Stimulated activated CD8-positive, alpha-beta memory T cell treated with anti-CD3 and anti-CD28 coated beads, Interleukin-4, amount 100 ng/mL, for 4 hours (primary cell): ENCODE measurements at regions not wholly inside any gene's neighbourhood (a gene's known extent, or its start where the extent isn't known, plus 50 kb on each side); places are given as distances from the start of the nearest gene placed in this dataset.

ENCODE experiments used
- DNase-seq, 2 donors: peaks; one replicate each; pipeline ENCODE4 v3.0.0-alpha.2; 2020; ENCODE audit warnings: low read depth in 2 of 2, low spot score in 1 of 2

DNA sequence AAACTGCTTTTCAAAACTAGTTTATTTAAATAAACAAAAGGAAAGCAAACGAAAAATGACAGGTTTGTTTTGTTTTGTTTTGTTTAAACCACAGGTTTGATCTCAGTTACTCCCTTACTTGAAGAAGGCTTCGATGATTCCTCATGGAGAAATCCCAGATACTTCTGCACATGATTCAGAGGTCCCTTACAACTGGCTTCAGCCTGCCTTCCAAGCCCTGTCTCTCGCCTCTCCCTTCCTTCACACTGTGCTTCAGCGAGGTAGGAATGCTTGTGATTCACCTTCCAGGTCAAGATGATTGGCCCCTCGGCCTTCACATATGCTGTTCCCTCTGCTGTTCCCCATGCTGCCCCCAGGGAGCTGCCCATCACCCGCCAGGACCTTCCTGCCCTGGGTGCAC is 104.1 kb upstream of the ITGA6 start:
- no peak for DNase-seq

DNA sequence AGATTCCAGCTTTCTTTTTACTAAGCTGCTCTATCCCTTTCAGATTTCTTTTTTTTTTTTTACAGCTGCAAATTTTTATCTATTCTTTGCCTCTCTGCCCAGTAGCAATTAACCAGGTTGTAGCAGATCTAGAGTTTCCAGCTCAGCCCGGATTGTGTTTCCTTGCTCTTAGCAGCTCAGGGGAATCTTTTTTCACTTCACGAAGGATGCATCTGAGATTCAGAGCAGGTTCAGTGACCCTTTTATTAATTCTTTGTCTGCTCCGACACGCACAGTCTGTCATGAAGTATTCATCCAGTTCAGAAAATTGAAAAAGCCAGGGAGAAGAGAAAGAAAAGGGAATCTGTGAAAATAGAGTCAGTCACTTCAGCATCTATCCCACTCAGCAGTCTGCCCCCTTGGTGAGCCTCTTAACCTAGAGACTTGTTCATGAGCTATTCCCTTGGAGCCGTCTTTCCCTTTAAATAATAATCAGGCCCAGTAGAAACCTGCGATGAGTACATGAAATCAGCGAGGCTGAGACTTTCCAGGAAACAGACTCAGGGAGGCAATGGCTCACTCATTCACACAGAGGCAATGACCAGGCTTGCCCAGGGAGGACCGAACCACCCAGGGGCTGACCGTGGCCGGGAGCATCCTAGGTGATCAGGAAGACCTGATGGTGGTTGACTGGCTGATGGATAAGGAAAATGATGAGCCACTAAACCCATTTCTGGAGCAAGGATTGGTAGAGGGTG is 103.4 kb upstream of the ITGA6 start:
- no peak for DNase-seq

DNA sequence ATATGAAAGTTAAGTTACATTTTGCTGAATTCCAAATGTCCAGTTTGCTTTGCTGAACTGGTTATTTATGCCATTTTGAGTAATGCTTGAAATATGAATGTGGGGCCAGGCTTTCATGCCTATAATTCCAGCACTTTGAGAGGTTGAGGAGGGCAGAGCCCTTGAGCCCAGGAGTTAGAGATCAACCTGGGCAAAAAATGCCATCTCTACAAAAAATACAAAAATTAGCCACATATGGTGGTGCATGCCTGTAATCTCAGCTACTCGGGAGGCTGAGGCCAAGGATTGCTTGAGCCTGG is 101.2 kb upstream of the ITGA6 start:
- DNase-seq = no peak

DNA sequence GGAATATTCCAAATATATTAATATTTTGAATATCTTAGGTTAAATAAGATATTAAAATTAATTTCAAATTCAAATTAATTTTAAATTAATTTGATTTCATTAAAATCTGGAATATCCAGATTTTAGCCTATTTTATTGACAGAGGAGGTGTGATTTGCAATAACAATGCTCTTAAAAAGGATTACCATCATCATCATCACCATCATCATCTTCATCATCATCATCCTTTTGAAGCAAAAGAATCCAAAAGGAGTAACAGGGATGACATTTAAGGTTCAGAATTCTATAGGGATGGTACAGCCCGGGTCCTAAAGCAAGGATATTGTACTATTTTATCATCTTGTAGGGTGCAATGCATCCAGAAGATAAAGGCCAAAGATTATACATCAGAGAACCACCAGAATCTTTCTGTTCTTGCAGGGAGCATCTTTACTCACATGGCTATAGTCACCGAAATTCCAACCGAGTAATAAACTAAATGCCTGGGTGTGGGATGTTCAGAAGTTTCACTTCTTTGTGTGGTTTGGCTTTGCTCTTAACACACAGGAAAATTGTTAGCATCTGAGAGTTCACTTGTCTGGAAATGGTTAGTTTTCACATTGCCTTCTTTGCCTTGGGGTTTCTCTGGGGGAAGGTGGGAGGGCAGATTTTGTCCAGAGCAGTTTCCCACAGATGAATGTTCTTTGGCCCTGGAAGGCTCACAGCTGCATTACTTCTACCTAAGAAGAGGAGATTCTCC is 99.1 kb upstream of the ITGA6 start:
- no peak for DNase-seq

DNA sequence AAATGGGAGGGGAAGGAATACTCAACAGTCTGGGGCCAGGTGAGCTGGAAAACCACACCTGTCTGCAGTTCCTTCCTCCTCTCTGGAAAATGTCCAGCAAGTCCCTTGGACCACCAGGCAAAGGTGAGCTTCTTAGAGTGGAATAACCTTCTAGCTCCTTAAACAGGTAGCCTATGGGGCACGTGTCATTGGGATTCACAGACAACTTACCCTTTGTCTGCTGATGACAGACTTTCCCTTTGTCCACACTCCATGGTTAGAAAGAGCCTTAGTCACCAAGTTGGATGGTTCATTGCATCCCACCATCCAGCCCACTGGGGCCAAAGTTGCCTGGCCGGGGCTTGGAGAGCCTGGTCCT is 98.0 kb upstream of the ITGA6 start:
- no peak for DNase-seq

DNA sequence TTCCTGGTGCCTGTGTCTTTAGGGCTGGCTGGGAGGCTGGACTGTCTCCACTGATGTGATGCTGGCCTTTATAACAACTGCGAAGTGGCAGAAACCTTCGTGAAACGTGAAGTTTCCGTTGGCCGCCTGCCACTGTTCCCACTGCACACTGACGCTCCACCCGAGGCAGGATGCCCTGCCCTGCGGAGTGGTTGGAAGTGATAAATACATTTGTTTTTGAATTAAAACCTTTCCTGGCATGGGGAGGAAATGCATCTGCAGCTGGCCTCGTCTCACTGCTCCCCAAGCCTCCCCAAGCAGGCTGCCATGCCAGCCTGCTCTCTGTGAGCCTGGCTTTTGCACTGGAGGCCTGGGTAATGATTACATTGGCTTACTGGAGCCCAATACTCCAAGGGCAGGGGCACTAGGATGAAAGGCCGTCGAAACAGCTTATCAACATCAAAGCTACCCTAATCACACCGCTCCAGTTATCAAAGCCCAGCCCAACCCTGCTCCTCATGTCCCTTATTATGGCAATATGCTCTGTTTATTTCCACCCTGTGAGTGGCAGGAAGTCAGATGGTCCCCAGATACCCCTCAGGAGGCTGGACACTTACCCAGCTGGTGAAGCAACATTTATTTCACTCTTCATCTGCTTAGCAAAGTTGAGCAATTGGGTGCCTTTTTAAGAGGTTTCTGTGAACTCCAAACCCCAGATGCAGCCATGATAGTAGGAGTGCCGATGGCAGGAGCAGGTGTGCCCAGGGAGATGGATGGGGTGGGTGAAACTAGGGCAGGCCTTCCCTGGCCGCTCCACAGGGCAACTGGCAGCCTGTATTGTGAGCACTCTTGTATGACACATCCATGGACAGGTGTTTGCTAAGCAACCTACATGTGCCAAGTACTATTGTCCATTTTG is 97.4 kb upstream of the ITGA6 start:
- no peak for DNase-seq

DNA sequence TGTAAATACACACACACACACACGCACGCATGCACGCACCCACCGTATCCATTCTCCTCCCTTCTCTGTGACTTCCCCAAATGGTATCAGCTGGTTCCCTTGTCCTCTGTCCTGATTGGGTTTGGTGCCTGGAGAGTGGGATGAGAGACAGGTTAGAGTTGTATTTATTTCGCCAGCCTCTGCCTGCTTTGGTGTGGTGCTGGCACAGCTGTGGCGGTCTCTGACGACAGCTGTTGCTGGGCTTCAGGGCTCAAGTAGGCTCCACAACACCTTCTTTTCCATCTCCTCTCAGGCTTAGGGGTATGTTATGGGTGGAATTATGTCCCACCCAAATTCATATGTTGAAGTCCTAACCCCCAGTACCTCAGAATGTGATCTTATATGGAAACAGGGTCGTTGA is 94.9 kb upstream of the ITGA6 start:
- DNase-seq = no peak

DNA sequence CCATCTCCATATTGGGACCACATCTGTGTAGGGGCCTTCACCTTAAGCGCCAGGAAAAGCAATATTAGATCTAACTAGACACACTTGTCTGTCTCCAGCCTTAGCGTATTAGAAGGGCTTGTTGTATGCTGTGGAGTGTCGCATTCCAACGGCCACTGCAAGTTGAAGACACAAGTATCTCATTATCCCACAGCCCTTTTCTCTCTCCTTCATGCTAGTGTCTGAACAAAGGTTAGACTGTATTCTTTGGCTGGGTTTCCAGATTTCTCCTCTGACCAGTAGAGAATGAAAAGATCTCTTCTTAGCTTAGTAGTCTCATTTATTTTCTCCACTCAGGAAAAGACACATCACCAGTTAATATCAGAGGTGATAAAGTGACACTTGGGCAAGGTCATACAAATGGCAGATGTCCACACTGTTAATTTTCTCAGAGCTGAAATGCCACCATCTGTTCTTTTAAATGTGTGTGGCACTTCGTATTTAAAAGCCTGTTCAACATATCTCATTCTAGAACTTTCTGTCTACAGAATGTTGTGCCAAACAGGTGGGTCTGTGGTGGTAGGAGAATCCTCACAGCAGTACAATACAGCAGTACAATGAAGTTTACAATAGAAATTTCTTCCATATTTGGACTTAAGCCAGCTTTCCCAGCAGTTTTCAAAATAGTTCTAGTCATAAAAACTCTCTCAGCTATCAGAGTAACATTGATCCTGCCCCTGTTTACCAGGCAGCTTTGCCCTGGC is 94.0 kb upstream of the ITGA6 start:
- no peak for DNase-seq

DNA sequence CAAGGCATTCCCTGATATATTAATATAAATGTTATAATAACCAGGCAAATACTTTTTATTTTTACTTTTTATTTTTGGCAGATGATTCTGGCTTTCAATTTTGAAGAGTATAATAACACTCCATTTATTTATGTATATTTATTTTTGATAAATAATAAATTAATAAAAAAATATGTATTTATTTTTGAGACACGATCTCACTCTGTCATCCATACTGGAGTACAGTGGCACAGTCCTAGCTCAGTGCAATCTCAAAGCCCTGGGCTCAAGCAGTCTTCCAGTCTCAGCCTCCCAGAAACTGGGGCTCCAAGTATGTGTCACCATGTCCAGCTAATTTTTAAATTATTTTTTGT is 93.4 kb upstream of the ITGA6 start:
- DNase-seq = no peak

DNA sequence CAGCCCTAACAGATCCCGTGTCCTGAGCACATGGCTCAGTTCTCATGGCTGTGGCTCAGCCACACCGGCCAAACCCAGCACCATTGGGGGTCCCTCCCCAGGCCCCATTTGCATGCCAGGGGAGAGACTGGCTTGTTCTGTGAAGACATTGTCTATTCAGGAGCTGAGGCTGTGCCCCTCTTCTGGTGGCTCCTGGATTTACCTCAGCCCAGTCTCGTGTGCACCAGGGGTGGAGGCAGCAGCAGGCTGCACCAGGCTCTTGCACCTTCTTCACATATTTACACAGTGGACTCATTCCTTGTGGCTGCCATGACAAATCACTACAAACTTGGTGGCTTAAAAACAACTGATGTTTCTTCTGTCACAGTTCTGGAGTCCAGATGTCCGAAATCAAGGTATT is 92.4 kb upstream of the ITGA6 start:
- no peak for DNase-seq

DNA sequence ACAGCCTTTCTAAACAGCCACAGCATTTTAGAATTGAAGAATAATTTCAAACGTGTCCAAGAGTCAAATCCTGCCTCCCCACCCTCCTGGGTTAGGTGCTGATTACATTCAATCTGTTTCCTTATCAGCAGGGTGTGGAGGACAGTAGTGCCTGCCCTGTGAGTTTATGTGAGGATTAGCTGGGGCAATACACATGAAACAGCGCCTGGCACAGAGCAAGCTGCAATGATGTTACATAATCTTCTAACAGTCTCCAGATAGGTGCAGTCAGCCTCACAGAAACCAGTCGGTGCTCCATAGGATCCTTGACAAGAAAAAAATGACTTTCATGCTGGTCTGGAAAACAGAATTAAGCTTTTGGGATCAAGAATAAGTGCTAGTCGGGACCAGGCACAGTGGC is 91.7 kb upstream of the ITGA6 start:
- no peak for DNase-seq

DNA sequence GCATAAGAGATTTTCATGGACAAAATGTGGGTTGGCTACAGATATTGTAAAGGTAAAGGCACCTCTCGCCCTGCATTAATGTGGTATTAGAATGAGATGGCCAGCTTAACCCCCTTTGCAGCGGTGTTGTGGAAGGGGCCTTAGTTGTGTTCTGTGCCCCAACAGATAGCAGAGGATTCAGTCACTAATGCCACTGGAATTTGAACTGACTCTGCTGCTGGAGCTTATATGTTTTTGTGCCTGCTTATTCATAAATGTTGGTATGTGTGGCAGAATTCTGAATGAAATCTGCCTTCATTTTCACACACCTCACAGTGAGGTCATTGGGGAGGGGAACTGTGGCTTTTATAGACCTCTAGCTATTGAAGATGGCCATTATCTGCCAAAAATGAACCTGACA is 90.7 kb upstream of the ITGA6 start:
- DNase-seq = no peak

DNA sequence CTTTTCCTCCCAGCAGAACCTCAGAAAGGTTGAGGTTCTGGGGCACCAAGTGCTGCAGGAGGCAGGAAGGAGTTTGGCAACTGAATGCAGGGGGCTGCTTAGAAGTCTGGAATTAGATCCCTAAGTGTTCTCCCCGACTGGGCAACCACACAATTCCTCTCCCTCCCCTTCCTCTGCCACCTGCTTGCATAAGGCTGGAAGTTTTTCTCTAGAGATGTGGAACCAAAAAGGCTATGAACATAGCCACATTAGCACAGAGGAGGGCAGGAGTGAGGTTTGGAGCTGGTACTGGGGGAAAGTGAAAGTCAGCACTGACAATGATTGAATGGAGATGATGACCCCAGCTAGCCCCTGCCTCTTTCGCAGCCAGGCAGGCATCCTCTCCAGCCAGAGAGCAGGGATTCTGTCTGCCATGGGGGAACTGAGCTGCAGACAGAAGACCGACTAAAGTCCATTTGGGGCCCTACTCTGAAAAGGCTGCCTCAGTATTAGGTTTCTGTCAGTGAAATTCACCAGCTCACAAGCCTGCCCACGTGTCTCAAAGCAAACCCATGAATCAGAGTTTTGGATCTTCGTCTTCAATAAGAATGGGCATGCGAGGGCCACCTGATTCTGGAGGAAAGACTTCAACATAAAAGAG is 87.9 kb upstream of the ITGA6 start:
- DNase-seq = no peak

DNA sequence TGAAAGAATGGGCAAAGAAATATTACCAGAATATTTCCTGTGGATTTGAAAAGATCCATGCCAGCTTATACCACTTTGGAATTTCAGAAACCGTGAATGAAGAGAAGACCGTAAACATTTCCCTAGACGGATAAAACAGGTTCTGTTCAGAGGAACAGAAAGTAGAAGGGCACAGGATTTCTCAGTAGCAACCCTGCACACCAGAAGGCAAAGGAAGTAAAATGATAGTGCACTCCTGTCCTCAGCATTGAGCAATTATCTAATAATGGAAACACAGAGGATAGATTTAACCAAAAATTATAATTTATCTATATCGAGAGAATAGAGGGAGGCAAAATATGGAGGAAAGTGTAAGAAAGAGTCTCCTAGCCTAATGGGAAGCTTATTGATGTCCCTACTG is 87.0 kb upstream of the ITGA6 start:
- DNase-seq = no peak

DNA sequence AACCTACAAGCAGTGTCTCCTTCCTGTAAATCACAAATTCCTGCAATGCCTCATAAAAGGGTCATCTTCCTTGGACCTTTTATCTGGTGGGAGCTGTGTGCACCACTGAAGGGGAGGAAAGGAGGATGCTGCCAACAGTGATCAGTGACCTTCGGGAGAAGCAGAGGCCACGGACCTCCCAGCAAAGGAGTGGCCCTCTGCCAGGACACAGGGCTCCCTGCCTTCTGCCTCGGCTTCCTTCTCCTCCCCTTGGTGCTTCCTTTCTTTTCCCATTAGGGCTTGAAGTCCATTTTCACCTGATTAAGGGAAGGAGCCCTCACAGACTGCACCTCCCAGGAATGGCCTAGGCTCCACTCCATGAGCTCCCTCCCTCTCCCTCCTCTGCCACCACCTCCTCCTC is 85.3 kb upstream of the ITGA6 start:
- no peak for DNase-seq

DNA sequence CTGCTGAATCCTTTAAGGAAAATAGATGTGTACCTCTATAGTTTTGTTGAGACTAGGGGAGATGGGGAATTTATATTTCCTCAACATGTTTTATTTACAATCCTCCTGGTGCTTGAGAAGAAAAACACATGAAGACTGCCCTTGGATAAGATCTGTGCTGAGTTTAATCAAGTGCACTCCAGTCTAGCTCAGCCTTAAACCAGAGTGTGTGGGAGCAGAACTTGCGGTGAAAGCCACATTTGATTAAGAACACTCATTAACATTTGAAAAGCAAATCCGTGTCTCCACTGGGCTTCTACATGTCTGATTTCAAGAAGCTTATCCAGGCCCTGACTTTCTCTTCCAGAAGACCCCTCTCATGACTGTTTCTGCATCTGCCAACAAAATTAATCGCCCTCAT is 84.8 kb upstream of the ITGA6 start:
- DNase-seq = no peak

DNA sequence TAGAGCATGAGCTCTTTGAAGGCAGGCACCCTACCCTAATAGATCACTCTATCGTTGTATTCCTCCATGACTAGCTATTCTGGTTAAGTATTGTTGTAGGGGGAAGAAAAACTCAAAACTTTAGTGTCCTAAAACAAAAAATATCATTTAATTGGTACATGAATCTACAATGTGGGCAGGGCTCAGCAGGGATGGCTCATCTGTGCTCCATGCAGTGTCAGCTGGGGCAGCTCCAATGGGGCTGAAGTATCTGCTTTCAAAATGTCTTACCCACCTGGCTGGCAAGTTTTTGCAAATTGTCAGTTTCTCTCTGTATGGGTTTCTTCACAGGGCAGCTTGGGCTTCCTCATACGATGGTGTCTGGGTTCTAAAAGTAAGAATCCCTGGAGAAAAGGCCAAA is 83.2 kb upstream of the ITGA6 start:
- DNase-seq = no peak

DNA sequence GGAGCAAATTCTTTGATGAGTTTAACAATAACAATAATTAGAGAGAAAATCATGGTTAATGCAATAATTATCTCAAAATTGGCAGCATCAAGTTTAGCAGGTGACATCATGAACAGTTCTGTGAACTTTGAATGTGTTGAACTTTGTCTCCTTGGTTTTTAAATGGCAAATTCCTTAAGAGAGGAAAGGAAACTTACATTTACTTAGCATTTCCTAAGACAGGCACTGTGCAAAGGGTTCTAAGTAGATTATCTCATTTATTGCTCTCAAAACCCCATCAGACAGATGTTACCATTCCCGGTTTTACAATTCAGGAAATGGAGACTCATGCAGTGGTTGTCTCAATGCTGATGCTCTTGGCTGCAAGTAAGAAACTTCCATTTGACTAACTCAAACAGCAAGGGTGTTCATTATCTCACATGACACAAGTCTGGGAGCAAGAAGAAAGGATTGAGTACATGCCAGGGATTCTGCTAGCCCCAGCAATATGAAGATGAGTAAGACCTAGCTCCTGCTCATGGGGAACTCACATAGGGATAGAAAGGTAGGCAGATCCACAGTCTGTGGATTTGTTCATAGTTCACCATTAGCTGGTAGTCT is 81.3 kb upstream of the ITGA6 start:
- no peak for DNase-seq

DNA sequence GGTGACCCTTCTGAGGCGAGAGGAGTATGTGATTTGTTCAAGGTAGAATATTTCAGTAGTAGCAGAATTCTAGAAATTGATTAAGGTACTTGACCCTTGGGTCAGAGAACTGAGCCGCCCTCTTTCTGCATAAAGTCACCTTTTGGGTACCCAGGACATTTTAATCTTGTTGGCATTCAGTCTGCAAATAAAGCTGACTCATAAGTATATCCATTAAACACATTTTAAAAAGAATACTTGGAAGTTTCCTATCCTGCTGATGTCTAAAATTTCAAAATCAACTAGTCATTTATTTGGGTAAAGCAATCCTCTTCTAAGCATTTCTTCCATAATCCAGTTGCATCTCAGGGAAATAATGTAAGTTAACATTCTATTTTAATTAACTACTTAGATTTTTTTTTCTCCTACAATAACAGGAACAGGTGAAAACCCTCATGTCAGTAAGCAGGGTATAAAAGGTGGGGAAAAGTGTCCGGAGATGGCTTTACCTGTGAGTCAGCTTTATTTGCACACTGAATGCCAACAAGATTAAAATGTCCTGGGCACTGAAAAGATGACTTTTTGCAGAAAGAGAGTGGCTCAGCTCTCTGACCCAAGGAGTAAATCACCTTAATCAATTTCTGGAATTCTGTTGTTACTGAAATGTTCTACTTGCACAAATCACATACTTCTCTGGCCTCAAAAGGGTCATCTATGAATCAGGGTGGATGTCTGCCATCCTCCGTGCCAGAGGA is 78.7 kb upstream of the ITGA6 start:
- no peak for DNase-seq

DNA sequence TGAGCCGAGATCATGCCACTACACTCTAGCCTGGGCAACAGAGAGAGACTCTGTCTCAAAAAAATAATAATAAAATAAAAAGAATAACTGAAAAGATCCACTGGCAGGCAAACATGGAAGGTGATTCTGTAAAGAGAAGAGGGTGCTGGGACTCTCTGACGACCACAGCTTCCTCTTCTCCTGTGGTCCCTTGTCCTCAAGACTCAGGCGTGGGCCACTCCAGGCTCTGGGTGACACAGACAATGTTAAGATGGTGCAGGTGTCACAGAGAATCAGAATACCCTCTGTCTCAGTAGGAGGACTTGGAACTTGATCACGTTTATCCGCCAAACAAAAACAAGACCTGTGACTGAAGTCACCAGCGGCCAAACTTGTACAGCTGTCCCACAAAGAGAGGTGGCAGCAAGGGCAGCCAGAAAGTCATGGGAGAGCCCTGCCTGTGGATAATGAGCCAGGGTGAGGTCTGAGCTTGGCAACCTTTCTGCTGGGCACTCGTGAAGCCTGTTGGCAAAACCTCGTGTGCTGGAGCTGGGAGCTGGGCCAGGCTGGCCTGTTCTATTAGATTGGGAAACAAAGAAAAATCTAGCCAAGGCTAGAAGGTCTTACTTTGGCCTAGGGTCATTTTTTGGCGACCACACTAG is 76.4 kb upstream of the ITGA6 start:
- no peak for DNase-seq
